Medulla oblongata (tissue), 1 donor: ENCODE measurements at regions not wholly inside any gene's neighbourhood (a gene's known extent, or its start where the extent isn't known, plus 50 kb on each side); places are given as distances from the start of the nearest gene placed in this dataset.
"Not testable (repeated sequence)": the region's sequence is repeated elsewhere in the genome, so short reads cannot be mapped to it uniquely, and the experiment has no call there.

Experiments
- DNase-seq: peaks from one replicate; pipeline ENCODE4 v3.0.0-alpha.2; 2015; ENCODE audit errors: extremely low spot score

GRCh38 chr22:34308101-34308500 lies 387.8 kb upstream of the LARGE1 start:
- DNase-seq: no peak

GRCh38 chr22:34319346-34319745 lies 399.1 kb upstream of the LARGE1 start:
- DNase-seq: no peak

- no peak for DNase-seq
These were observed 404.5 kb upstream of the LARGE1 start for GRCh38 chr22:34324763-34325162.

GRCh38 chr22:34326901-34327300 lies 406.6 kb upstream of the LARGE1 start:
- no peak for DNase-seq

DNA sequence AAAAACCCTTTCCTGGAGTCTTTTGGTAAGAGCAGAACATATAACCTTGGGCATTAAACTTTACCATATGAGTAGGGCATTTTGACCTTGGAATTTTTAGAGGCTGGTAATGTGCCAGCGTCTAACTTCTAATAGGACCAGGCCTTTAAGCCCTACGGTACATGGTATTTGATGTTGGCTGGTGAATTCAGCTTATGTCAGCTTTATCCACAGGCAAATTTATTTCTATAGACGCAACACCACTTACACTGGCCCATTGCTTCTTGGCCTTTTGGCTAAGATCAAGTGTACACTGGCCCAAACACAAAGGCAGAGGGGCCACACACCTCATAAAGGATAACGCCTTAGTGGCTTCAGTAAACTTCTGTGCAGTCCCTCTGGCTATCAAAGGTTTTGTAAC lies 410.2 kb upstream of the LARGE1 start:
- no peak for DNase-seq

DNA sequence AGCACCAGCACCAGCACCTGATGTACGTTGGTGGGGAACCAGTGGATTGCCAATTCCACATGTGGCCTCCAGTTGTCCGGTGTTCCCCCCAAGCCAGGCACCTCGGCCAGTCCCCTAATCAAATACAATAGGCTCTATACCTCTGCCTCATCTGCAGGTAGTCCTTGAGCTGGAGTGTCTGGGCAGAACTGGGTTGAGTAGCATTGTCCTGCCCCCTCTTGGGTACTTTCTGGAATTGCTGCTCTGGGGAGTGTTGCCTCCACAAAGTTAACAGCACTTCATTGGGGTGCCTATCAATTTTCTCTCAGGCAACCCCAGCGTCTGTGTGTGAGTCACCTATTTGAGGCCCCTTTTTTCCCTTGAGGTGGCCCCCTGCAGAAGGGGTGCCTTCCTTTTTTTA lies 413.0 kb upstream of the LARGE1 start:
- no peak for DNase-seq

- DNase-seq: no peak
These were observed 414.6 kb upstream of the LARGE1 start for GRCh38 chr22:34334893-34335292.

GRCh38 chr22:34344702-34345101 lies 424.4 kb upstream of the LARGE1 start:
- no peak for DNase-seq

DNA sequence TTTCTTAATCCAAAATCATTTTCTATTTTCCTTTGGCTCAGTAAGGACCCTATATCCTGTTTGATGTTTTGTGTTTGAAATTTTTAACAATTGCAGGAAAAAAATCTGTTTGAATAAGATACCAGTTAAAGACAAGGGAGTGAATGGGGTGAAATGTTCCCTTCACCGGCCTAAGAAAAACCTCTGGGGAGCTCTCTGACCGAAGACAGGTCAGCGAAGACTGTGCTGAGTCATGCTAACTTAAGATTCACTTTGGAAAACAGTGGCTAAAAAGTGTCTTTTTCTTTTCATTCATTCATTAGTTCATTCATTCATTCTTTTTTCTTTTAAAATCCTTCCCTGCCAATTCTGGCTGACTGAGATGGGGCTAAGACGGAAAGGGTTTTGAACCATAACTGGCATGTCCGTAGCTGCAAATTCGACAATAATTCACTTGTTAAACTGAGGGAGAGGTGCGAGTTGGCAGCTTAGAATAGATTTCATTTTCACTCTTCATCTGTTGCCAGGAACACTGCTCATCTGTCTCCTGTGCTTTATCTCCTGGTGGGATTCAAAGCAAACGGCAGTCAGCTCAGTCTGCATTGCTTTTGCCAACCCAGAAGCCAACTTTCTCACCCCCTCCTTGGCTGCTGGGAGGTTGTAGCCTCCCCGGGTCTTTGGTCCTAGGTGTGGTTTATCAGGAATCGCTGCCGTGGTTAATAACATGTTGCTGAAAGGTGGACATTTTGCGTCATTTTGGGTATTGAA lies 434.0 kb upstream of the LARGE1 start:
- DNase-seq: no peak

- DNase-seq: no peak
These were observed 436.2 kb upstream of the LARGE1 start for GRCh38 chr22:34356481-34356880.

DNA sequence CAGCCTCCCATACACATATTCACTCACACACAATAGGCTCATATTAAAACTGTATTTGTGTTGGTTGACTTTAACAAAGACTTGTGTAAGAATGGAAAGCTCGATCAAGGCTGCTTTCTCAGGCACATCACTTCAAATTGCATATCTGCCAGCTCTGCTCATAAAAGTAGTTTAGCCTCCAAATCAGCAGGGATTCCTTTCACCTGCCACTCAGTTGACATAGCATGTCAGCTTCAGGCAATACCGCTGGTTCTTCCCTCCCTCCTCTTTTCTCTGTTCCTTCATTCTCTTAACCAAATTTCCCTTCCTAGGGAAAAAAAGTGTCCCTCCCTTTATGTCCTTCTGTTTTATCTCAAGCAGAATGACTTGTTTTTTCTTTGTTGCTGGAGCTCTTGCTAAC lies 450.4 kb upstream of the LARGE1 start:
- DNase-seq: no peak

- no peak for DNase-seq
These were observed 459.5 kb upstream of the LARGE1 start for GRCh38 chr22:34379825-34380224.

GRCh38 chr22:34380532-34380931 lies 460.3 kb upstream of the LARGE1 start:
- no peak for DNase-seq

DNA sequence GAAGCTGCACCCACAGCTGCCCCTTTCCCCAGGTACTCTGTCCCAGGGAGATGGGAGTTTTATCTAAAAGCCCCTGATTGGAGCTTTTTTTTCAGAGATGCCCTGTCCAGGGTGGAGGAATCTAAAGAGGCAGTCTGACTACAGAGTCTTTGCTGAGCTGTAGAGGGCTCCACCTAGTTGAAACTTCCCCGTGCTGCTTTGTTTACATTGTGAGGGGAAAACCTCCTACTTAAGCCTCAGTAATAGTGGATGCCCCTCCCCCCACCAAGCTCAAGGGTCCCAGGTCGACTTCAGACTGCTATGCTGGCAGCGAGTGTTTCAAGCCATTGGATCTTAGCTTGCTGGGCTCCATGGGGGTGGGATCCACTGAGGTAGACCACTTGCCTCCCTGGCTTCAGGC lies 470.1 kb upstream of the LARGE1 start:
- no peak for DNase-seq

GRCh38 chr22:34395370-34395769 lies 475.1 kb upstream of the LARGE1 start:
- DNase-seq: no peak

DNA sequence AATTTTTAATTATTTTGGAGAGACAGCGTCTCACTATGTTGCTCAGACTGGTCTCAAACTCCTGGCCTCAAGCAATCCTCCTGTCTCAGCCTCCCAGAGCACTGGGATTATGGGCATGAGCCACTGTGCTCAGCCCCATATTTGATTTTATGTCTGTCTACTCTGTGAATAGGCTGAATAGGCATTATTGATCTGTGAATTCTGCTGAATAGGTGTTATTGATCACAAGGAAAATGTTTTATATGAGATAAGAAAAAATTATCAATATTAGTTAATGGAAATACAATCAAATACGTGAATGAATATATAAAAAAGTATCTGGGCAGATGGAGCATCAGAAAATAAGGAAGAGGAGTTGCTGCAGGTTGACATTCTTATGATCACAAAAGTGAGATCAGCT lies 483.4 kb upstream of the LARGE1 start:
- no peak for DNase-seq

DNA sequence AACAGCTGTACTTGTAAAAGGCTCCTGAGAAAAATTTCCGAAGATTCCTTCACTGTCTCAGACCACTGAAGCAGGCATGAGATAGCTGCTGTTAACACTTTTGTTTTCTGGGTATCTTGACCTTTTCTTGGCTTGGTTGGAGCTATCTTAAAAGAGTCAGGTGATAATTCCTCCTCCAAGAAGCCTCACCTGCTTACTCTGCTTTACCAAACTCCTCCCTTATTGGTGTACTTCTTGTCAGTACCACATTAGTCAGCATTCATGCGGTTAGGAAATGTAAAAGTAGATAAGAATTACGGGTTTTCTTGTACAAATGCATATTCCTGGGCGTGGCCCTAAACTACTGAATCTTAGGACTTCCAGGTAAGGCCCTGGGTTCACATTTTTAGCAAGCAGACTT lies 489.8 kb upstream of the LARGE1 start:
- DNase-seq: no peak

GRCh38 chr22:34414467-34415440 lies 494.5 kb upstream of the LARGE1 start:
- DNase-seq: peak; percentile 22

GRCh38 chr22:34416022-34416860 lies 496.0 kb upstream of the LARGE1 start:
- DNase-seq: no peak

GRCh38 chr22:34422948-34423347 lies 502.7 kb upstream of the LARGE1 start:
- not testable (repeated sequence) for DNase-seq

DNA sequence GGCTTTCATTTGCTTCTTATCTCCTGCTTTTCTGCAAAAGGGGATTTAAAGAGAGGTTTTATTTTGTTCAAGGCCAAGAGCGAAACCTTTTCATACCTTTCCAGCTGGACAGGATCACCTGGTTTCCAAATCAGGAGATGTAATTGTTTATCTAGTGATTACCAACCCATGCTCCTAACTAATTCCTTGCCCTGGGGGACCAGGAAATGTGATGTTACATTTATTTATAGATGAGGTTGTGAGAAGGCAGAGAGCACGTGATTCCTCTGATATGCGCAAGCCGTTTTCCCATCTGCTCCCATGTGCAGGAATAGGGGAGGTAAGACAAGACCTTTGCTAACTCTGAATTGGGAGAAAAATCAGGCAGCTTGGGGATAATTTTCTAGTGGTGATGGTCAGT lies 507.2 kb upstream of the LARGE1 start:
- DNase-seq: no peak

DNA sequence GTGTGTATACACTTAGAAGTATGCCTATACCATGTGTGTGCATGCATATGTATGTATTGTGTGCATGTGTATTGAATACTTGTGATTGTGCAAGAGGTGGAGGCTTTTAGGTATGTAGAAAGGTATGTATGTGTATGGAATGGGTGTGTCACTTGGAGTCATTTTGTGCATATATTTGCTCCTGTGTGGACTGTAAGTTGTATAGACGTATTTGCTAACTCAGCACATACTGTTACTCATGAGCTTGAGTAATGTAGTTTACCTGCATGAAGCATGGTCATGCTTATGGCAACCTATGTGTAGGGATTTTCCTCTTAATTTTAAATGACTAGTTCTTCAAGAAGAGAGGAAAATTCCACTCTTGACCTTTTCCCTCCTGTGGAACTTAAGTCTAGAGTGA lies 507.6 kb upstream of the LARGE1 start:
- DNase-seq: no peak
